ENCODE measurements at regions not wholly inside any gene's neighbourhood (a gene's known extent, or its start where the extent isn't known, plus 50 kb on each side); places are given as distances from the start of the nearest gene placed in this dataset.

DNA sequence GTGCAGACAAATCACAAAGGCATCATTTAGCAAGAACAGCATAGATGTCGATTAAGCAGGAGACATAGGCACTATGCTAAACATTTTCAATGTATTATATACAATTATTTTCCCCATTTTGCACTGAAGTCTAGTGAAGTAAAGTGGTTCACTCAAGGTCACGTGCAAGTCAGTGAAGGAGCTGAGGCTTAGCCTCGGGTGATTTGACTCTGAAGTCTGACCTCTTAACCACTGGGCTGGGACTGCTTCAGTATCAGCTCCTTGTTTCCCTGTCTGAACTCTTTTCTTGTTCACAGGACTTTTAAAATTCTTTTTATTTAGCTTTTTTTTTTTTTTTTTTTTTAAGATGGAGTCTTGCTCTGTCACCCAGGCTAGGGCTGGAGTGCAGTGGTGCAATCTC lies 262.7 kb downstream of the DRD1 start:
- TF ChIP-seq POLR2A (IDR thresholded peaks at IDR 0.05) (no peak), POLR2AphosphoS5 (IDR thresholded peaks at IDR 0.05) (no peak)
- TF ChIP-seq, protein P1, sequence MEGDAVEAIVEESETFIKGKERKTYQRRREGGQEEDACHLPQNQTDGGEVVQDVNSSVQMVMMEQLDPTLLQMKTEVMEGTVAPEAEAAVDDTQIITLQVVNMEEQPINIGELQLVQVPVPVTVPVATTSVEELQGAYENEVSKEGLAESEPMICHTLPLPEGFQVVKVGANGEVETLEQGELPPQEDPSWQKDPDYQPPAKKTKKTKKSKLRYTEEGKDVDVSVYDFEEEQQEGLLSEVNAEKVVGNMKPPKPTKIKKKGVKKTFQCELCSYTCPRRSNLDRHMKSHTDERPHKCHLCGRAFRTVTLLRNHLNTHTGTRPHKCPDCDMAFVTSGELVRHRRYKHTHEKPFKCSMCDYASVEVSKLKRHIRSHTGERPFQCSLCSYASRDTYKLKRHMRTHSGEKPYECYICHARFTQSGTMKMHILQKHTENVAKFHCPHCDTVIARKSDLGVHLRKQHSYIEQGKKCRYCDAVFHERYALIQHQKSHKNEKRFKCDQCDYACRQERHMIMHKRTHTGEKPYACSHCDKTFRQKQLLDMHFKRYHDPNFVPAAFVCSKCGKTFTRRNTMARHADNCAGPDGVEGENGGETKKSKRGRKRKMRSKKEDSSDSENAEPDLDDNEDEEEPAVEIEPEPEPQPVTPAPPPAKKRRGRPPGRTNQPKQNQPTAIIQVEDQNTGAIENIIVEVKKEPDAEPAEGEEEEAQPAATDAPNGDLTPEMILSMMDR (IDR thresholded peaks at IDR 0.05) = no peak

Data from breast epithelium (tissue), 3 donors.